H9 (cell line): ENCODE measurements at regions not wholly inside any gene's neighbourhood (a gene's known extent, or its start where the extent isn't known, plus 50 kb on each side); places are given as distances from the start of the nearest gene placed in this dataset.
"Not testable (repeated sequence)": the region's sequence is repeated elsewhere in the genome, so short reads cannot be mapped to it uniquely, and the experiment has no call there.

Experiments
- DNase-seq: peaks from one replicate; pipeline ENCODE4 v3.0.0-alpha.2; 2017
- H2AFZ ChIP-seq: one replicate; pipeline ENCODE4 v1.6.1; 2013; ENCODE audit warnings: mild to moderate bottlenecking, low read length, control low read depth, moderate library complexity
- H2AK5ac ChIP-seq: 2 replicates; pipeline ENCODE4 v1.6.1; 2013; ENCODE audit warnings: low read length, control low read depth, mixed read lengths; ENCODE audit not compliant: insufficient read length
- H2BK120ac ChIP-seq: one replicate; pipeline ENCODE4 v1.6.1; 2013; ENCODE audit warnings: low read depth, mild to moderate bottlenecking, low read length, control low read depth, inconsistent platforms; ENCODE audit not compliant: poor library complexity, severe bottlenecking
- H2BK12ac ChIP-seq: 2 replicates; pipeline ENCODE4 v1.6.1; 2013; ENCODE audit warnings: low read length, control low read depth, mixed read lengths, low read depth; ENCODE audit not compliant: insufficient read length
- H2BK15ac ChIP-seq: 2 replicates; pipeline ENCODE4 v1.6.1; 2013; ENCODE audit warnings: low read depth, low read length, control low read depth
- H2BK20ac ChIP-seq: one replicate; pipeline ENCODE4 v1.6.1; 2013; ENCODE audit warnings: low read depth, mild to moderate bottlenecking, low read length, control low read depth, inconsistent platforms; ENCODE audit not compliant: poor library complexity, severe bottlenecking
- H2BK5ac ChIP-seq: 2 replicates; pipeline ENCODE4 v1.6.1; 2013; ENCODE audit warnings: low read length, control low read depth, mixed read lengths; ENCODE audit not compliant: insufficient read length
- H3K14ac ChIP-seq: 2 replicates; pipeline ENCODE4 v1.6.1; 2013; ENCODE audit warnings: low read length, control low read depth; ENCODE audit not compliant: insufficient read depth
- H3K18ac ChIP-seq: 2 replicates; pipeline ENCODE4 v1.6.1; 2013; ENCODE audit warnings: low read depth, mild to moderate bottlenecking, mixed read lengths, low read length, control low read depth; ENCODE audit not compliant: insufficient read length
- H3K23ac ChIP-seq: 2 replicates; pipeline ENCODE4 v1.6.1; 2013; ENCODE audit warnings: low read length, control low read depth, mixed read lengths, low read depth; ENCODE audit not compliant: insufficient read length
- H3K23me2 ChIP-seq: 2 replicates; pipeline ENCODE4 v1.6.1; 2013; ENCODE audit warnings: low read depth, mild to moderate bottlenecking, mixed read lengths, low read length, control low read depth; ENCODE audit not compliant: insufficient read length, poor library complexity, severe bottlenecking
- H3K27ac ChIP-seq: 2 replicates; pipeline ENCODE4 v1.5.1; 2013; ENCODE audit warnings: low read length, control low read depth, mixed read lengths, low read depth; ENCODE audit not compliant: insufficient read length
- H3K27me3 ChIP-seq: 2 replicates; pipeline ENCODE4 v1.6.1; 2013; ENCODE audit warnings: low read length, control low read depth, inconsistent platforms; ENCODE audit not compliant: insufficient read depth
- H3K4ac ChIP-seq: 2 replicates; pipeline ENCODE4 v1.6.1; 2013; ENCODE audit warnings: low read depth, mild to moderate bottlenecking, control low read depth, inconsistent platforms, low read length, moderate library complexity
- H3K4me1 ChIP-seq: 2 replicates; pipeline ENCODE4 v1.6.1; 2013; ENCODE audit warnings: low read length, control low read depth, inconsistent platforms; ENCODE audit not compliant: insufficient read depth
- H3K4me2 ChIP-seq: 2 replicates; pipeline ENCODE4 v1.6.1; 2013; ENCODE audit warnings: low read length, control low read depth, mixed read lengths; ENCODE audit not compliant: insufficient read length, insufficient read depth
- H3K56ac ChIP-seq: 2 replicates; pipeline ENCODE4 v1.6.1; 2013; ENCODE audit warnings: low read depth, mild to moderate bottlenecking, mixed read lengths, low read length, control low read depth; ENCODE audit not compliant: insufficient read length
- H3K79me1 ChIP-seq: 2 replicates; pipeline ENCODE4 v1.6.1; 2013; ENCODE audit warnings: low read depth, mild to moderate bottlenecking, moderate library complexity, low read length, control low read depth, inconsistent platforms; ENCODE audit not compliant: insufficient read depth, poor library complexity, severe bottlenecking
- H3K79me2 ChIP-seq: 2 replicates; pipeline ENCODE4 v1.6.1; 2013; ENCODE audit warnings: low read length, control low read depth, inconsistent platforms; ENCODE audit not compliant: insufficient read depth
- H3K9ac ChIP-seq: 2 replicates; pipeline ENCODE4 v1.6.1; 2013; ENCODE audit warnings: low read length, control low read depth, mixed read lengths; ENCODE audit not compliant: insufficient read length; ENCODE audit errors: extremely low read depth
- H3K9me3 ChIP-seq: one replicate; pipeline ENCODE4 v1.6.1; 2013; ENCODE audit warnings: low read depth, low read length, inconsistent platforms; ENCODE audit not compliant: control insufficient read depth
- H3T11ph ChIP-seq: one replicate; pipeline ENCODE4 v1.6.1; 2013; ENCODE audit warnings: mild to moderate bottlenecking, low read length, control low read depth, inconsistent platforms
- H4K20me1 ChIP-seq: one replicate; pipeline ENCODE4 v1.6.1; 2013; ENCODE audit not compliant: control insufficient read depth, insufficient read length, insufficient read depth
- H4K5ac ChIP-seq: 2 replicates; pipeline ENCODE4 v1.6.1; 2013; ENCODE audit warnings: low read depth, mild to moderate bottlenecking, mixed read lengths, low read length, control low read depth; ENCODE audit not compliant: insufficient read length
- H4K8ac ChIP-seq: replicated peaks from 2 replicates; pipeline ENCODE4 v1.6.1; 2013; ENCODE audit warnings: low read length, control low read depth, mixed read lengths, low read depth; ENCODE audit not compliant: insufficient read length
- H4K91ac ChIP-seq: 2 replicates; pipeline ENCODE4 v1.6.1; 2013; ENCODE audit warnings: low read depth, mild to moderate bottlenecking, moderate library complexity, mixed read lengths, low read length, control low read depth; ENCODE audit not compliant: insufficient read length
- H3K27ac Mint-ChIP-seq, 3 experiments: 2 replicates in 2 of 3; 3 replicates in 1 of 3; pipeline ENCODE4 v1.8.0; 2020 to 2021; ENCODE audit warnings: mixed read lengths in 3 of 3, mild to moderate bottlenecking in 1 of 3, moderate library complexity in 1 of 3
- H3K27me3 Mint-ChIP-seq: 2 replicates; pipeline ENCODE4 v1.8.0; 2021; ENCODE audit warnings: low read depth, mild to moderate bottlenecking, moderate library complexity, mixed read lengths
- H3K36me3 Mint-ChIP-seq, 3 experiments: 2 replicates in 2 of 3; 3 replicates in 1 of 3; pipeline ENCODE4 v1.8.0; 2020 to 2021; ENCODE audit warnings: low read depth in 3 of 3, mixed read lengths in 3 of 3; ENCODE audit not compliant: insufficient read depth in 1 of 3
- H3K4me1 Mint-ChIP-seq, 2 experiments: 2 replicates each; pipeline ENCODE4 v1.8.0; 2020; ENCODE audit warnings: mixed read lengths in 2 of 2
- H3K4me3 Mint-ChIP-seq, 2 experiments: 2 replicates in 1 of 2; 3 replicates in 1 of 2; pipeline ENCODE4 v1.8.0; 2020 to 2021; ENCODE audit warnings: mild to moderate bottlenecking in 2 of 2, mixed read lengths in 2 of 2, moderate library complexity in 1 of 2
- H3K9me3 Mint-ChIP-seq, 2 experiments: 2 replicates in 1 of 2; 3 replicates in 1 of 2; pipeline ENCODE4 v1.8.0; 2020; ENCODE audit warnings: mild to moderate bottlenecking in 2 of 2, mixed read lengths in 2 of 2, moderate library complexity in 1 of 2
- CTCF ChIP-seq: fragments of 200-600 bp; sonication (generic); conservative IDR thresholded peaks from 3 replicates; pipeline ENCODE4 v1.8.0; 2021; ENCODE audit warnings: antibody characterized with exemption, mild to moderate bottlenecking
- WGBS: extraction: QIAGEN DNeasy Blood & Tissue Kit; methylation state at CpG from one replicate; pipeline ENCODE4 v1.1.7; 2013; ENCODE audit warnings: missing lambda C conversion rate, low lambda C conversion rate, mixed read lengths; ENCODE audit not compliant: insufficient read length; ENCODE audit errors: extremely low coverage; 5-methylcytosine and 5-hydroxymethylcytosine counted together

GRCh38 chr2:167570370-167570769 lies 677.0 kb downstream of the STK39 start:
- Histone ChIP-seq H2BK5ac (no peak overlapping the region), H4K8ac (no peak overlapping the region), H3K79me1 (no peaks in the 10 kb centered on the region), H4K20me1 (no peaks in the 10 kb centered on the region), H2BK20ac (no peak overlapping the region), H3K56ac (no peak overlapping the region), H3K27ac (no peak overlapping the region), H3K23me2 (no peaks in the 10 kb centered on the region), H2AFZ (no peak overlapping the region), H3K18ac (no peak overlapping the region), H3K4me2 (no peak overlapping the region), H3K79me2 (no peaks in the 10 kb centered on the region), H3K14ac (no peak overlapping the region), H2BK120ac (no peak overlapping the region), H3K4me1 (no peaks in the 10 kb centered on the region), H3K4ac (no peak overlapping the region), H3K23ac (no peak overlapping the region), H3T11ph (no peak overlapping the region), H4K91ac (no peak overlapping the region), H2BK12ac (no peak overlapping the region), H3K9ac (no peak overlapping the region), H3K27me3 (no peaks in the 10 kb centered on the region), H2BK15ac (no peak overlapping the region), H4K5ac (no peak overlapping the region), H3K9me3 (no peaks in the 10 kb centered on the region), H2AK5ac (no peak overlapping the region)
- TF ChIP-seq CTCF = no peak
- H3K4me1 Mint-ChIP-seq = no peaks in the 10 kb centered on the region
- no peaks in the 10 kb centered on the region for H3K9me3 Mint-ChIP-seq
- no peak overlapping the region for H3K27ac Mint-ChIP-seq
- no peak for DNase-seq
- no peak overlapping the region for H3K4me3 Mint-ChIP-seq
- H3K27me3 Mint-ChIP-seq = no peaks in the 10 kb centered on the region
- peaks cover 0 to 1% (median 0%) of the 10 kb centered on the region in 3 experiments; a peak in 2 of 7 replicates for H3K36me3 Mint-ChIP-seq
- no CpG with 5 or more reads among the region's 3 CpGs for WGBS

- not testable (repeated sequence) for H2BK120ac ChIP-seq, H3K18ac ChIP-seq, H3T11ph ChIP-seq, H4K5ac ChIP-seq, H3K79me1 ChIP-seq, H3K27ac Mint-ChIP-seq, H3K23ac ChIP-seq, H3K56ac ChIP-seq, H2AFZ ChIP-seq, H4K91ac ChIP-seq, H3K4ac ChIP-seq, H4K20me1 ChIP-seq, H2AK5ac ChIP-seq, H3K9ac ChIP-seq, H3K9me3 ChIP-seq, H3K23me2 ChIP-seq, H2BK12ac ChIP-seq, H2BK5ac ChIP-seq, H3K79me2 ChIP-seq, H2BK15ac ChIP-seq, H3K4me1 Mint-ChIP-seq, H4K8ac ChIP-seq, H2BK20ac ChIP-seq, H3K4me2 ChIP-seq, H3K4me1 ChIP-seq, DNase-seq, H3K27me3 Mint-ChIP-seq, H3K4me3 Mint-ChIP-seq, H3K14ac ChIP-seq, H3K27me3 ChIP-seq, H3K27ac ChIP-seq
- Mint-ChIP-seq H3K36me3 (peaks cover 26 to 37% (median 28%) of the 10 kb centered on the region in 3 experiments), H3K9me3 (peaks cover 32 to 33% of the 10 kb centered on the region in 2 experiments)
- WGBS = no CpG with 5 or more reads among the region's 66 CpGs
Measured at GRCh38 chr2:167563885-167564619, 675.8 kb downstream of the XIRP2 start.
